ENCODE measurements at regions not wholly inside any gene's neighbourhood (a gene's known extent, or its start where the extent isn't known, plus 50 kb on each side); places are given as distances from the start of the nearest gene placed in this dataset.

GRCh38 chr11:32233276-32233675 is 142.4 kb downstream of the RCN1 start:
- Histone ChIP-seq H3K27me3 (ENCODE audit: insufficient read depth, poor library complexity, severe bottlenecking) (peaks cover 3% of the 10 kb centered on the region), H3K4me3 (replicated peaks; ENCODE audit: insufficient read depth, low read length) (no peak overlapping the region), H3K27ac (replicated peaks) (no peak overlapping the region)
- no peak for DNase-seq (ENCODE audit: low read depth in 1 of 2, low spot score in 1 of 2)
- TF ChIP-seq CTCF (IDR thresholded peaks at IDR 0.05; ENCODE audit: insufficient read depth, low read length) (no peak), GABPA (IDR thresholded peaks at IDR 0.05; ENCODE audit: low read depth) (no peak), POLR2AphosphoS5 (IDR thresholded peaks at IDR 0.05; ENCODE audit: low read depth) (no peak), SPI1 (IDR thresholded peaks at IDR 0.05; ENCODE audit: borderline replicate concordance, low read depth) (no peak)

GRCh38 chr11:32233928-32234327 is 143.1 kb downstream of the RCN1 start:
- no peak overlapping the region for H3K4me3 ChIP-seq (replicated peaks; ENCODE audit: insufficient read depth, low read length)
- no peak overlapping the region for H3K27ac ChIP-seq (replicated peaks)
- TF ChIP-seq REST (IDR thresholded peaks at IDR 0.05; ENCODE audit: insufficient replicate concordance, low read depth) (no peak), GABPA (IDR thresholded peaks at IDR 0.05; ENCODE audit: low read depth) (no peak), POLR2AphosphoS5 (IDR thresholded peaks at IDR 0.05; ENCODE audit: low read depth) (no peak), SPI1 (IDR thresholded peaks at IDR 0.05; ENCODE audit: borderline replicate concordance, low read depth) (no peak), CTCF (IDR thresholded peaks at IDR 0.05; ENCODE audit: insufficient read depth, low read length) (no peak)
- no peak for DNase-seq (ENCODE audit: low read depth in 1 of 2, low spot score in 1 of 2)
- peaks cover 3% of the 10 kb centered on the region for H3K27me3 ChIP-seq (ENCODE audit: insufficient read depth, poor library complexity, severe bottlenecking)

GRCh38 chr11:32244453-32244852 is 153.6 kb downstream of the RCN1 start:
- TF ChIP-seq SPI1 (IDR thresholded peaks at IDR 0.05; ENCODE audit: borderline replicate concordance, low read depth) (no peak), CTCF (IDR thresholded peaks at IDR 0.05; ENCODE audit: insufficient read depth, low read length) (no peak), POLR2AphosphoS5 (IDR thresholded peaks at IDR 0.05; ENCODE audit: low read depth) (no peak), GABPA (IDR thresholded peaks at IDR 0.05; ENCODE audit: low read depth) (no peak), REST (IDR thresholded peaks at IDR 0.05; ENCODE audit: insufficient replicate concordance, low read depth) (no peak)
- no peaks in the 10 kb centered on the region for H3K27me3 ChIP-seq (ENCODE audit: insufficient read depth, poor library complexity, severe bottlenecking)
- DNase-seq (ENCODE audit: low read depth in 1 of 2, low spot score in 1 of 2): no peak
- H3K4me3 ChIP-seq (replicated peaks; ENCODE audit: insufficient read depth, low read length): no peak overlapping the region
- H3K27ac ChIP-seq (replicated peaks): no peak overlapping the region

- no peak for DNase-seq (ENCODE audit: low read depth in 1 of 2, low spot score in 1 of 2)
- no peaks in the 10 kb centered on the region for H3K27me3 ChIP-seq (ENCODE audit: insufficient read depth, poor library complexity, severe bottlenecking)
- no peak overlapping the region for H3K27ac ChIP-seq (replicated peaks)
- no peak overlapping the region for H3K4me3 ChIP-seq (replicated peaks; ENCODE audit: insufficient read depth, low read length)
- TF ChIP-seq REST (IDR thresholded peaks at IDR 0.05; ENCODE audit: insufficient replicate concordance, low read depth): no peak
Measured at GRCh38 chr11:32253706-32254105, 162.8 kb downstream of the RCN1 start.
